NT2/D1 (cell line): ENCODE measurements at regions not wholly inside any gene's neighbourhood (a gene's known extent, or its start where the extent isn't known, plus 50 kb on each side); places are given as distances from the start of the nearest gene placed in this dataset.

Source experiments
- SUZ12 ChIP-seq: IDR thresholded peaks from 2 replicates; pipeline ENCODE4 v1.6.1; 2011; ENCODE audit not compliant: insufficient read length, insufficient read depth; ENCODE audit errors: extremely low read depth
- YY1 ChIP-seq: IDR thresholded peaks from 2 replicates; pipeline ENCODE4 v1.6.1; 2011; ENCODE audit not compliant: insufficient read length, insufficient read depth
- ZNF274 ChIP-seq: IDR thresholded peaks from 2 replicates; pipeline ENCODE4 v1.6.1; 2011; ENCODE audit warnings: mild to moderate bottlenecking, low read depth, low read length

DNA sequence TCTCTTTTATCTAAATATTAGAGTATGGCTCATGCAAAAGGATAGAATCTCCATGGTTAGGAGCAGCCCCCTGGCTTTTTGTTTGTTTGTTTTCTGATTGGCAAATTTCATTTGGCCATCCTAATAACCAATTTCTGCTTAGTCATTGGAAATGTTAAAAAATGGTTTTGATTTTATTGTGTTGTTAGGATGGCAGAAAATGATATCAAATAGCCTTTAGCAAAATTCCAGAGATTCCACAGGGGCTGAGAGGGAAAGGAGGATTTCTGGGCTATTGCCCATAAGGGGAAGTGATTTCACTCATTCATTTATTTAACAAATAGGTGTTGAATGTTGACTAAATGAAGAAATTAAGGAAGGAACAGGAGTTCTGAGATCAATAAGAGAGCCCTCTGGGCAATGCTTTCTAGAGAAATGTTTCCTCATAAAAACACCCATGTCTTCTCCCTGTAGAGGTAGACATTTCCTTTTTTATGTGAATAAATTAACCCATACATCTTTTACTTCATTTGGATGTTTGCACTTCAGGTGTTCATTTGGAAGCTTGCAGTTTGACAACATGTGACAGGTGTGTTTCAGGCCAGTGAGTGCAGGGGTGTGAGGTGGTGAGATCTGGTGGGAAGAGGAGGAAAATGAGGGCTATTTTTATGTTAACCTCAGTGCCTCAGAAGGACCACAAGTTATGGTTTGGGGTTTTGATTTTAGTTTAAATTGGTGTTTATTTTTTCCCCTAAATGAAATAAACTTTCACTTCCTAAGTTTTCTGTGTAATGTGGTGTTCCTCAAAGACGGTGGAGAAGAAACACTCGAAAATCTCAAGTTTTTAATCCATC, 61.7 kb upstream of the EPC2 start:
- no peak for TF ChIP-seq YY1
- no peak for TF ChIP-seq SUZ12
- no peak for TF ChIP-seq ZNF274
